ENCODE measurements at regions not wholly inside any gene's neighbourhood (a gene's known extent, or its start where the extent isn't known, plus 50 kb on each side); places are given as distances from the start of the nearest gene placed in this dataset.
A peak's percentile ranks its signal among the peaks of the same experiment; 100 is the strongest.

DNA sequence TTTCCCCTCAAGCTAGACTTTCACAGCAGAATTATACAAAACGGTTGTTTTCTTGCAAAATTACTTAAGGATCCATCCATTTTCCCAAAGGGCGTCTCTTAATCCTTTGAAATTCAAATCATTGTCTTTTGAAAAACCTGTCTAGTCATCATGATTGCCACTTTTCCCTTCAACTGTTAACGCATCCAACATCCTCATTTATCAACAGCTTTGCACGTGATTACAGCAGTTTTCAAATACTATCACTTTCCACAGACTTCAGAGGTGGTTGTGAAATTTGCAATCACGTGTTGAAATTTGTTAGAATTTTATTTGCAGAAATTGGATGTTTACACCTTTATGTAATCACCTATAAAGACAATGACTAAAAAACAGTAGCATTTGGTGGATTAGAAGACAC, 304.4 kb upstream of the SLC39A10 start:
- no peak for FAIRE-seq
- no peaks in the 10 kb centered on the region for H3K27me3 Mint-ChIP-seq (ENCODE audit: low read depth, unreplicated experiment)
- no peak overlapping the region for H2AFZ ChIP-seq (ENCODE audit: low read depth, low read length)

DNA sequence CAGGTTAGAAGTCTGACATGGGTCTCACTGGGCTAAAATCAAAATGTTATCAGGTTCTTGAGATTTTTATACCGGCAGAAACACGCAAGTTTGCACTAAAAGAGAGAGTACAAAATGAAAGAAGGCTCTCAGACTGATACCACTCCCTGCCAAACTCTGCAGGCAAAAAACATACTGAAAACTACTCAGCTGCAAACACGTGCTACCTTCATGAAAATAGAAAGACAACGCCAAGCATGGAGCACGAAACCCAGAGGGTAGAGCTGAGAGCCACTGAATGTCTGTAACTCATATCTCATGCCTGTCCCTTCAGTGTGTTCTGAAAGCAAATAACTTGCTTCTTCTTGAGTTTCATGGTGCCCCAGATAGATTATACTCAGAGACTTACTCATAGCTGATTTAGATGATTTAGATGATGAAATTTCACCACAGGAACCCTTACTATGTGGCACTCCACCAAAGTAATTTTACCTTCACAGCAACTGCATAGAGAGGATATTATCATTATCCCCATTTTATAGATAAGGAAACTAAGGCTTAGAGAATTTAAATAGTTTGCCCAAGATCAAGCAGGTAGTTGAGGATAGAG, 313.0 kb upstream of the SLC39A10 start:
- FAIRE-seq (no peak), DNase-seq (ENCODE audit: low read depth) (peak; percentile 71)
- Mint-ChIP-seq H3K4me1 (ENCODE audit: low read depth, unreplicated experiment) (no peaks in the 10 kb centered on the region), H3K36me3 (ENCODE audit: low read depth, unreplicated experiment) (no peaks in the 10 kb centered on the region), H3K27me3 (ENCODE audit: low read depth, unreplicated experiment) (no peaks in the 10 kb centered on the region), H3K4me3 (ENCODE audit: unreplicated experiment) (no peak overlapping the region), H3K9me3 (ENCODE audit: unreplicated experiment) (no peaks in the 10 kb centered on the region), H3K27ac (ENCODE audit: unreplicated experiment) (no peak overlapping the region)
- H4K20me1 ChIP-seq (ENCODE audit: insufficient read depth, low read length), result no peaks in the 10 kb centered on the region
- no peak overlapping the region for H3K4me3 ChIP-seq (ENCODE audit: insufficient read depth, low read depth, low read length)
- no peak overlapping the region for H2AFZ ChIP-seq (ENCODE audit: low read depth, low read length)
- H3K79me2 ChIP-seq (ENCODE audit: insufficient read depth, low read length), result no peaks in the 10 kb centered on the region
- H3K4me2 ChIP-seq (ENCODE audit: low read length), result no peak overlapping the region
- H3K36me3 ChIP-seq (ENCODE audit: insufficient read depth, low read length), result no peaks in the 10 kb centered on the region
- H3K9ac ChIP-seq (ENCODE audit: low read length), result no peak overlapping the region
- H3K4me1 ChIP-seq (ENCODE audit: insufficient read depth, low read length), result no peaks in the 10 kb centered on the region
- no peaks in the 10 kb centered on the region for H3K27me3 ChIP-seq (ENCODE audit: insufficient read depth, low read length)
- no peak overlapping the region for H3K27ac ChIP-seq (ENCODE audit: low read depth, low read length)
- TF ChIP-seq EZH2 (IDR thresholded peaks at IDR 0.05; ENCODE audit: insufficient read depth, low read length) (no peak), CTCF (IDR thresholded peaks at IDR 0.05; ENCODE audit: insufficient read depth, low read depth, low read length) (no peak)
- H3K9me3 ChIP-seq (ENCODE audit: insufficient read depth, low read depth, low read length), result no peaks in the 10 kb centered on the region

More for the DNA sequence above, 304.4 kb upstream of the SLC39A10 start:
- H3K9ac ChIP-seq (ENCODE audit: low read length), result no peak overlapping the region
- Mint-ChIP-seq H3K36me3 (ENCODE audit: low read depth, unreplicated experiment) (no peaks in the 10 kb centered on the region), H3K4me1 (ENCODE audit: low read depth, unreplicated experiment) (no peaks in the 10 kb centered on the region), H3K4me3 (ENCODE audit: unreplicated experiment) (no peak overlapping the region), H3K27ac (ENCODE audit: unreplicated experiment) (no peak overlapping the region), H3K9me3 (ENCODE audit: unreplicated experiment) (peaks cover 2% of the 10 kb centered on the region)
- no peaks in the 10 kb centered on the region for H3K36me3 ChIP-seq (ENCODE audit: insufficient read depth, low read length)
- no peaks in the 10 kb centered on the region for H3K27me3 ChIP-seq (ENCODE audit: insufficient read depth, low read length)
- H3K4me2 ChIP-seq (ENCODE audit: low read length), result no peak overlapping the region
- no peaks in the 10 kb centered on the region for H3K9me3 ChIP-seq (ENCODE audit: insufficient read depth, low read depth, low read length)
- H3K79me2 ChIP-seq (ENCODE audit: insufficient read depth, low read length), result no peaks in the 10 kb centered on the region
- H3K4me1 ChIP-seq (ENCODE audit: insufficient read depth, low read length), result no peaks in the 10 kb centered on the region
- TF ChIP-seq EZH2 (IDR thresholded peaks at IDR 0.05; ENCODE audit: insufficient read depth, low read length) (no peak), CTCF (IDR thresholded peaks at IDR 0.05; ENCODE audit: insufficient read depth, low read depth, low read length) (no peak)
- no peak overlapping the region for H3K27ac ChIP-seq (ENCODE audit: low read depth, low read length)
- no peaks in the 10 kb centered on the region for H4K20me1 ChIP-seq (ENCODE audit: insufficient read depth, low read length)
- DNase-seq (ENCODE audit: low read depth), result no peak
- no peak overlapping the region for H3K4me3 ChIP-seq (ENCODE audit: insufficient read depth, low read depth, low read length)

GRCh38 chr2:195343540-195343939, 313.5 kb upstream of the SLC39A10 start:
- H3K4me1 Mint-ChIP-seq (ENCODE audit: low read depth, unreplicated experiment), result no peaks in the 10 kb centered on the region
- no peak overlapping the region for H3K27ac Mint-ChIP-seq (ENCODE audit: unreplicated experiment)
- Histone ChIP-seq H3K79me2 (ENCODE audit: insufficient read depth, low read length) (no peaks in the 10 kb centered on the region), H3K4me1 (ENCODE audit: insufficient read depth, low read length) (no peaks in the 10 kb centered on the region), H3K27ac (ENCODE audit: low read depth, low read length) (no peak overlapping the region), H3K36me3 (ENCODE audit: insufficient read depth, low read length) (no peaks in the 10 kb centered on the region), H3K9ac (ENCODE audit: low read length) (no peak overlapping the region), H3K9me3 (ENCODE audit: insufficient read depth, low read depth, low read length) (no peaks in the 10 kb centered on the region), H3K4me3 (ENCODE audit: insufficient read depth, low read depth, low read length) (no peak overlapping the region), H4K20me1 (ENCODE audit: insufficient read depth, low read length) (no peaks in the 10 kb centered on the region), H3K27me3 (ENCODE audit: insufficient read depth, low read length) (no peaks in the 10 kb centered on the region), H2AFZ (ENCODE audit: low read depth, low read length) (no peak overlapping the region), H3K4me2 (ENCODE audit: low read length) (no peak overlapping the region)
- no peaks in the 10 kb centered on the region for H3K36me3 Mint-ChIP-seq (ENCODE audit: low read depth, unreplicated experiment)
- H3K27me3 Mint-ChIP-seq (ENCODE audit: low read depth, unreplicated experiment), result peaks cover 2% of the 10 kb centered on the region
- no peaks in the 10 kb centered on the region for H3K9me3 Mint-ChIP-seq (ENCODE audit: unreplicated experiment)
- H3K4me3 Mint-ChIP-seq (ENCODE audit: unreplicated experiment), result no peak overlapping the region
- FAIRE-seq, result peak; percentile 59
- DNase-seq (ENCODE audit: low read depth), result no peak
- TF ChIP-seq CTCF (IDR thresholded peaks at IDR 0.05; ENCODE audit: insufficient read depth, low read depth, low read length) (no peak), EZH2 (IDR thresholded peaks at IDR 0.05; ENCODE audit: insufficient read depth, low read length) (no peak)
